Erythroblast (primary cell): ENCODE measurements at regions not wholly inside any gene's neighbourhood (a gene's known extent, or its start where the extent isn't known, plus 50 kb on each side); places are given as distances from the start of the nearest gene placed in this dataset.

Experiments used
- GATA1 ChIP-seq: IDR thresholded peaks from 2 replicates; pipeline ENCODE4 v1.6.1; 2011; ENCODE audit warnings: low read depth, mild to moderate bottlenecking, control low read depth, low read length, moderate library complexity
- POLR2A ChIP-seq: IDR thresholded peaks from 2 replicates; pipeline ENCODE4 v1.6.1; 2011; ENCODE audit warnings: mild to moderate bottlenecking, low read length

DNA sequence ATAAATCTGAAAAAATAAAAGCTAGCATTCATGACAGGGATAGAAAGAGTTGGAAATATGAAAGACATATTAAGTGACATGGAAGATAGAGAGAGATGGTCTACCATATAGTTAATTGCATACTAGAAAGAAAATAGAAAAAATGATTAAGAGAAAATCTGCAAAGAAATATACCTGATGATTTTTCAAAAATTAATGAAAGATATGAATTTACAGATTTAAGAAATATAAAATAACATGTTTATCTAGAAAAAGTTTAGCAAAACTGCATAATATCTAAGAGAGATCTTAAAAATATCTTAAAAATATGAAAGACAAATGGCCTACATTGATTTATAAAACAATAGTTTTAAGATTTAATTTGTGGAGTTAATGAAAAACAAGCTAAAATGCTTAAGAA is 219.1 kb upstream of the RPS23 start:
- no peak for TF ChIP-seq POLR2A
- no peak for TF ChIP-seq GATA1
